OCI-LY1 (cell line): ENCODE measurements at regions not wholly inside any gene's neighbourhood (a gene's known extent, or its start where the extent isn't known, plus 50 kb on each side); places are given as distances from the start of the nearest gene placed in this dataset.

Experiments used
- EZH2 ChIP-seq: fragments of 200-600 bp; sonication (generic), shearing (Covaris generic); IDR thresholded peaks from 2 replicates; pipeline ENCODE4 v1.8.0; 2017; ENCODE audit warnings: borderline replicate concordance, mixed run types, mild to moderate bottlenecking, antibody characterized with exemption, low read length, moderate library complexity, mixed read lengths
- TF ChIP-seq, protein P1 (sequence below): fragments of 200-600 bp; sonication (generic), shearing (Covaris generic); IDR thresholded peaks from 2 replicates; pipeline ENCODE4 v1.5.1; 2017; ENCODE audit warnings: mild to moderate bottlenecking, antibody characterized with exemption, low read length, moderate library complexity, mixed read lengths

- no peak for TF ChIP-seq EZH2
- TF ChIP-seq, protein P1, sequence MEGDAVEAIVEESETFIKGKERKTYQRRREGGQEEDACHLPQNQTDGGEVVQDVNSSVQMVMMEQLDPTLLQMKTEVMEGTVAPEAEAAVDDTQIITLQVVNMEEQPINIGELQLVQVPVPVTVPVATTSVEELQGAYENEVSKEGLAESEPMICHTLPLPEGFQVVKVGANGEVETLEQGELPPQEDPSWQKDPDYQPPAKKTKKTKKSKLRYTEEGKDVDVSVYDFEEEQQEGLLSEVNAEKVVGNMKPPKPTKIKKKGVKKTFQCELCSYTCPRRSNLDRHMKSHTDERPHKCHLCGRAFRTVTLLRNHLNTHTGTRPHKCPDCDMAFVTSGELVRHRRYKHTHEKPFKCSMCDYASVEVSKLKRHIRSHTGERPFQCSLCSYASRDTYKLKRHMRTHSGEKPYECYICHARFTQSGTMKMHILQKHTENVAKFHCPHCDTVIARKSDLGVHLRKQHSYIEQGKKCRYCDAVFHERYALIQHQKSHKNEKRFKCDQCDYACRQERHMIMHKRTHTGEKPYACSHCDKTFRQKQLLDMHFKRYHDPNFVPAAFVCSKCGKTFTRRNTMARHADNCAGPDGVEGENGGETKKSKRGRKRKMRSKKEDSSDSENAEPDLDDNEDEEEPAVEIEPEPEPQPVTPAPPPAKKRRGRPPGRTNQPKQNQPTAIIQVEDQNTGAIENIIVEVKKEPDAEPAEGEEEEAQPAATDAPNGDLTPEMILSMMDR, result no peak
These were observed 98.1 kb downstream of the LHX9 start for GRCh38 chr1:198015309-198015708.
